ENCODE measurements at regions not wholly inside any gene's neighbourhood (a gene's known extent, or its start where the extent isn't known, plus 50 kb on each side); places are given as distances from the start of the nearest gene placed in this dataset.

DNA sequence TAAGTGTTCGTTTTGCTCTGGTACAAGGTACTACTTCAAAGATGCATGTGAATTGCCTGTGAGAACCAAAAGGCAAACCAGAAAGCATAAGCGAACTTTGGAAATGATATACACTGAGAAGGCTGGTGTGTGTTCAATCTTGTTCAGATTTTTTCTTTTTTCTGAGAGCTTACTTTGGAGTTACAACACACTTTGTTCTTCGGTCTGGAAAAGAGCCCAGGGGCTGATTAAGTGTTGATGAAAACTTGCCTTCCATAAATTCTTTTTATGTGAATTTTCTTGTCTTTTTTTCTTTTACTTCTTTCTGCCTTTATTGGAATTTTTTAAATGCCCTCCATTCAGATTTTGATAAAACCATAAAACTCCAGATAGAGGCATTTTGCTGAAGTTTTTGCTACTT lies 395.1 kb upstream of the SASH1 start:
- TF ChIP-seq CEBPB (IDR thresholded peaks at IDR 0.05): no peak
- TF ChIP-seq, protein P1, sequence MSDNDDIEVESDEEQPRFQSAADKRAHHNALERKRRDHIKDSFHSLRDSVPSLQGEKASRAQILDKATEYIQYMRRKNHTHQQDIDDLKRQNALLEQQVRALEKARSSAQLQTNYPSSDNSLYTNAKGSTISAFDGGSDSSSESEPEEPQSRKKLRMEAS (IDR thresholded peaks at IDR 0.05): no peak
- TF ChIP-seq FOXM1 (IDR thresholded peaks at IDR 0.05; ENCODE audit: borderline replicate concordance, low read depth): no peak
- no peak for TF ChIP-seq EGR1 (IDR thresholded peaks at IDR 0.05)
- TF ChIP-seq, protein P2, sequence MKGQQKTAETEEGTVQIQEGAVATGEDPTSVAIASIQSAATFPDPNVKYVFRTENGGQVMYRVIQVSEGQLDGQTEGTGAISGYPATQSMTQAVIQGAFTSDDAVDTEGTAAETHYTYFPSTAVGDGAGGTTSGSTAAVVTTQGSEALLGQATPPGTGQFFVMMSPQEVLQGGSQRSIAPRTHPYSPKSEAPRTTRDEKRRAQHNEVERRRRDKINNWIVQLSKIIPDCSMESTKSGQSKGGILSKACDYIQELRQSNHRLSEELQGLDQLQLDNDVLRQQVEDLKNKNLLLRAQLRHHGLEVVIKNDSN (IDR thresholded peaks at IDR 0.05): no peak
- TF ChIP-seq, protein P3, sequence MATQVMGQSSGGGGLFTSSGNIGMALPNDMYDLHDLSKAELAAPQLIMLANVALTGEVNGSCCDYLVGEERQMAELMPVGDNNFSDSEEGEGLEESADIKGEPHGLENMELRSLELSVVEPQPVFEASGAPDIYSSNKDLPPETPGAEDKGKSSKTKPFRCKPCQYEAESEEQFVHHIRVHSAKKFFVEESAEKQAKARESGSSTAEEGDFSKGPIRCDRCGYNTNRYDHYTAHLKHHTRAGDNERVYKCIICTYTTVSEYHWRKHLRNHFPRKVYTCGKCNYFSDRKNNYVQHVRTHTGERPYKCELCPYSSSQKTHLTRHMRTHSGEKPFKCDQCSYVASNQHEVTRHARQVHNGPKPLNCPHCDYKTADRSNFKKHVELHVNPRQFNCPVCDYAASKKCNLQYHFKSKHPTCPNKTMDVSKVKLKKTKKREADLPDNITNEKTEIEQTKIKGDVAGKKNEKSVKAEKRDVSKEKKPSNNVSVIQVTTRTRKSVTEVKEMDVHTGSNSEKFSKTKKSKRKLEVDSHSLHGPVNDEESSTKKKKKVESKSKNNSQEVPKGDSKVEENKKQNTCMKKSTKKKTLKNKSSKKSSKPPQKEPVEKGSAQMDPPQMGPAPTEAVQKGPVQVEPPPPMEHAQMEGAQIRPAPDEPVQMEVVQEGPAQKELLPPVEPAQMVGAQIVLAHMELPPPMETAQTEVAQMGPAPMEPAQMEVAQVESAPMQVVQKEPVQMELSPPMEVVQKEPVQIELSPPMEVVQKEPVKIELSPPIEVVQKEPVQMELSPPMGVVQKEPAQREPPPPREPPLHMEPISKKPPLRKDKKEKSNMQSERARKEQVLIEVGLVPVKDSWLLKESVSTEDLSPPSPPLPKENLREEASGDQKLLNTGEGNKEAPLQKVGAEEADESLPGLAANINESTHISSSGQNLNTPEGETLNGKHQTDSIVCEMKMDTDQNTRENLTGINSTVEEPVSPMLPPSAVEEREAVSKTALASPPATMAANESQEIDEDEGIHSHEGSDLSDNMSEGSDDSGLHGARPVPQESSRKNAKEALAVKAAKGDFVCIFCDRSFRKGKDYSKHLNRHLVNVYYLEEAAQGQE (IDR thresholded peaks at IDR 0.05; ENCODE audit: low read depth): no peak
- no peak for TF ChIP-seq YY1 (IDR thresholded peaks at IDR 0.05; ENCODE audit: low read depth)
- TF ChIP-seq ZBTB7A (IDR thresholded peaks at IDR 0.05; ENCODE audit: low read depth): no peak
- no peak for TF ChIP-seq NFIC (IDR thresholded peaks at IDR 0.05)
- TF ChIP-seq RAD21 (IDR thresholded peaks at IDR 0.05; ENCODE audit: low read depth): no peak
- no peak for TF ChIP-seq EP300 (IDR thresholded peaks at IDR 0.05; ENCODE audit: borderline replicate concordance)
- TF ChIP-seq CREB1 (IDR thresholded peaks at IDR 0.05; ENCODE audit: low read depth): no peak
- TF ChIP-seq TAF1 (IDR thresholded peaks at IDR 0.05; ENCODE audit: low read depth): no peak
- TF ChIP-seq TEAD4 (IDR thresholded peaks at IDR 0.05): no peak
- TF ChIP-seq TCF12 (IDR thresholded peaks at IDR 0.05; ENCODE audit: low read depth): no peak

DNA sequence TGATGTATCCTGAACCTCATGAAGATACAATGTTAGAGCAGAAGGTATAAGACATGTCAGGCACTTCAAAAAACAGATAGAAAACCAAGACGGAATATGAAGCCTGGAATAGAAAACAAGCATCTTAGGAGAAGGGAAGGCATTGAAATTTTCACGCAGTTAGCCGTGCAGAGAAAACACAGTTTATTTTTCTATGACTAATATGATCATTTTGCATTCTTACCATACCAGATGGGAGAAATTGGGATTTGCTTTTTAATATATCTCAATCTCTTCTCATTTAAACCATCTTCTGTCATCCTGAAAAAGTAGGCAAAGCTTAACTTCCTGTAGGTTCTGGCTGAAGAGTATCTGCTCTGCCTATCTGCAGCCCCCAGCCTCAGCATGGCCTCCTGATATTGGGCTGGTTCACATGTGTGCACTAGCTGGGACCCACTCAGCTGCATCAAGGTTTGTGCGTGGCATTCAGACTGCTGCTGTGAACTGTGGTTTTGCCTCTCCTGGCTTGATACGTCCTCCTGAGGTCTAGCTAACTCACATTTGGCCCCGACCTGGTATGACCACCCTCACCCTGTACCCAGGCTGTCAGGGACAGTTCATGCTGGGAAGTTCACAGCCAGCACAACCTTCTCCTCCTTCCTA lies 392.5 kb upstream of the SASH1 start:
- TF ChIP-seq TAF1 (IDR thresholded peaks at IDR 0.05; ENCODE audit: low read depth) (no peak), TEAD4 (IDR thresholded peaks at IDR 0.05) (no peak), FOXM1 (IDR thresholded peaks at IDR 0.05; ENCODE audit: borderline replicate concordance, low read depth) (no peak), TCF12 (IDR thresholded peaks at IDR 0.05; ENCODE audit: low read depth) (no peak), RAD21 (IDR thresholded peaks at IDR 0.05; ENCODE audit: low read depth) (no peak)

DNA sequence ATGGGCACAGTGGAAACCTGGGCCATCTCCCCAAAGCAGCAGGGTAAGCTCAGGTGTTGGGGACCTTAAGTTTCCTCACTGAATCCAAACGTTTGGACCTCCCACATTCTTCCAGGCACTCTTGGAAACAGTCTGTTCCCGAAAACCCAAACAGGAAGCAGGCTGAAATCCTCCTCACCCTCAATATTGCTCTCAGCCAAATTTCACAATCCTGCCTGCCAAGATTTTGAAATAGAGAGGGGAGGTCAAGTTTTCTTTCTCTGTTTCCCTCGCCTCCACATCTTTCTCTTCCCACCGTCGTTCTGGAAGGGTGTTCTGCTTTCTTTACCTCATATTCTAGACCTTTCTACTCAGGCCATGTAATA lies 392.0 kb upstream of the SASH1 start:
- TF ChIP-seq EP300 (IDR thresholded peaks at IDR 0.05; ENCODE audit: borderline replicate concordance): no peak
- TF ChIP-seq, protein P2 (IDR thresholded peaks at IDR 0.05): no peak
- no peak for TF ChIP-seq YY1 (IDR thresholded peaks at IDR 0.05; ENCODE audit: low read depth)
- no peak for TF ChIP-seq ZBTB7A (IDR thresholded peaks at IDR 0.05; ENCODE audit: low read depth)
- no peak for TF ChIP-seq NFIC (IDR thresholded peaks at IDR 0.05)
- TF ChIP-seq CREB1 (IDR thresholded peaks at IDR 0.05; ENCODE audit: low read depth): no peak
- no peak for TF ChIP-seq EGR1 (IDR thresholded peaks at IDR 0.05)
- TF ChIP-seq TCF12 (IDR thresholded peaks at IDR 0.05; ENCODE audit: low read depth): no peak
- no peak for TF ChIP-seq CEBPB (IDR thresholded peaks at IDR 0.05)
- TF ChIP-seq TEAD4 (IDR thresholded peaks at IDR 0.05): no peak
- TF ChIP-seq, protein P3 (IDR thresholded peaks at IDR 0.05; ENCODE audit: low read depth): no peak

DNA sequence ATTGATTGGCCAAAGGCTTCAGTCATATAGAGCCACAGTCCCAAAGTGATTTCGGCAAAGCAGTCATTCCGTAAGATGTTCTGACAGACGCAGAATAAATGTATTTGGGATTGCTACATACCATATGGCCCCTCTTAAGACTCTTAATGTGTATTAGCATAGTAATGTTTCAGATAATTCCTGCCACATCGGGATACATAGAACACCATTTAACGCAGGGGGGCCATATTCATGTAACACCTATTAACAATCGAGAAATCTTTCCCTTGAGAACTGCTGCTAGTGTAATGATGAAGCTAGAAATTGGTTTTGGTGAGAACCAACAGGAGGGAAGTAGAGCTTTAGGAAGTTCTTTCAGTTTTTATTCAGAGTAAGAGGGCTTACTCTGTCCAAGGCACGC lies 390.9 kb upstream of the SASH1 start:
- TF ChIP-seq RAD21 (IDR thresholded peaks at IDR 0.05; ENCODE audit: low read depth): no peak
- TF ChIP-seq YY1 (IDR thresholded peaks at IDR 0.05; ENCODE audit: low read depth): no peak
- TF ChIP-seq FOXM1 (IDR thresholded peaks at IDR 0.05; ENCODE audit: borderline replicate concordance, low read depth): no peak
- no peak for TF ChIP-seq EGR1 (IDR thresholded peaks at IDR 0.05)
- no peak for TF ChIP-seq TEAD4 (IDR thresholded peaks at IDR 0.05)
- no peak for TF ChIP-seq TCF12 (IDR thresholded peaks at IDR 0.05; ENCODE audit: low read depth)
- TF ChIP-seq NFIC (IDR thresholded peaks at IDR 0.05): no peak
- TF ChIP-seq CEBPB (IDR thresholded peaks at IDR 0.05): no peak
- no peak for TF ChIP-seq CREB1 (IDR thresholded peaks at IDR 0.05; ENCODE audit: low read depth)
- no peak for TF ChIP-seq TAF1 (IDR thresholded peaks at IDR 0.05; ENCODE audit: low read depth)
- TF ChIP-seq, protein P1 (IDR thresholded peaks at IDR 0.05): no peak
- TF ChIP-seq, protein P3 (IDR thresholded peaks at IDR 0.05; ENCODE audit: low read depth): no peak
- TF ChIP-seq ZBTB7A (IDR thresholded peaks at IDR 0.05; ENCODE audit: low read depth): no peak
- TF ChIP-seq, protein P2 (IDR thresholded peaks at IDR 0.05): no peak
- no peak for TF ChIP-seq EP300 (IDR thresholded peaks at IDR 0.05; ENCODE audit: borderline replicate concordance)

All from Ishikawa (cell line).